Glutamatergic neuron (in vitro differentiated cells): ENCODE measurements at regions not wholly inside any gene's neighbourhood (a gene's known extent, or its start where the extent isn't known, plus 50 kb on each side); places are given as distances from the start of the nearest gene placed in this dataset.
"Not testable (repeated sequence)": the region's sequence is repeated elsewhere in the genome, so short reads cannot be mapped to it uniquely, and the experiment has no call there.

Experiments used
- DNase-seq: peaks from one replicate; pipeline ENCODE4 v3.0.0; 2022
- H3K27ac Mint-ChIP-seq: one replicate; pipeline ENCODE4 v1.8.0; 2020; ENCODE audit warnings: mild to moderate bottlenecking, mixed read lengths, inconsistent platforms; ENCODE audit not compliant: unreplicated experiment
- H3K27me3 Mint-ChIP-seq: one replicate; pipeline ENCODE4 v1.8.0; 2020; ENCODE audit warnings: mild to moderate bottlenecking, moderate library complexity, mixed read lengths, inconsistent platforms; ENCODE audit not compliant: unreplicated experiment
- H3K36me3 Mint-ChIP-seq: one replicate; pipeline ENCODE4 v1.8.0; 2020; ENCODE audit warnings: mild to moderate bottlenecking, mixed read lengths, inconsistent platforms; ENCODE audit not compliant: unreplicated experiment
- H3K4me1 Mint-ChIP-seq: one replicate; pipeline ENCODE4 v1.8.0; 2020; ENCODE audit warnings: mild to moderate bottlenecking, low read depth, mixed read lengths, inconsistent platforms; ENCODE audit not compliant: unreplicated experiment
- H3K4me3 Mint-ChIP-seq: one replicate; pipeline ENCODE4 v1.8.0; 2020; ENCODE audit warnings: mild to moderate bottlenecking, mixed read lengths, inconsistent platforms; ENCODE audit not compliant: unreplicated experiment
- H3K9me3 Mint-ChIP-seq: one replicate; pipeline ENCODE4 v1.8.0; 2020; ENCODE audit warnings: mild to moderate bottlenecking, moderate library complexity, mixed read lengths, inconsistent platforms; ENCODE audit not compliant: unreplicated experiment
- CTCF ChIP-seq: fragments of 200-600 bp; sonication (generic); IDR thresholded peaks from one replicate; pipeline ENCODE4 v1.5.0; 2021; ENCODE audit not compliant: partially characterized antibody, unreplicated experiment

- H3K27ac Mint-ChIP-seq, H3K9me3 Mint-ChIP-seq, H3K4me3 Mint-ChIP-seq, H3K4me1 Mint-ChIP-seq, H3K36me3 Mint-ChIP-seq, H3K27me3 Mint-ChIP-seq, DNase-seq: not testable (repeated sequence)
Measured at GRCh38 chr16:21487956-21488355, 111.4 kb upstream of the METTL9 start.

GRCh38 chr16:21499046-21499445 is 100.3 kb upstream of the METTL9 start:
- not testable (repeated sequence) for H3K4me3 Mint-ChIP-seq, H3K4me1 Mint-ChIP-seq, H3K27ac Mint-ChIP-seq, H3K27me3 Mint-ChIP-seq, H3K9me3 Mint-ChIP-seq, H3K36me3 Mint-ChIP-seq, DNase-seq

GRCh38 chr16:21501223-21501868 is 98.0 kb upstream of the METTL9 start:
- H3K9me3 Mint-ChIP-seq, H3K27ac Mint-ChIP-seq, H3K27me3 Mint-ChIP-seq, H3K4me1 Mint-ChIP-seq, H3K36me3 Mint-ChIP-seq: not testable (repeated sequence)
- H3K4me3 Mint-ChIP-seq, result peak overlapping the region; percentile 84
- peak; percentile 49 for DNase-seq

- TF ChIP-seq CTCF, result no peak
- DNase-seq, result peak; percentile 97
- H3K4me1 Mint-ChIP-seq, result peaks cover 10% of the 10 kb centered on the region
- no peaks in the 10 kb centered on the region for H3K9me3 Mint-ChIP-seq
- H3K4me3 Mint-ChIP-seq, result peak overlapping the region; percentile 75
- H3K27ac Mint-ChIP-seq, result no peak overlapping the region
- no peaks in the 10 kb centered on the region for H3K36me3 Mint-ChIP-seq
- no peaks in the 10 kb centered on the region for H3K27me3 Mint-ChIP-seq
Measured at GRCh38 chr16:21501869-21502667, 97.3 kb upstream of the METTL9 start.

- peaks cover 22% of the 10 kb centered on the region for H3K4me1 Mint-ChIP-seq
- peak overlapping the region; percentile 39 for H3K4me3 Mint-ChIP-seq
- not testable (repeated sequence) for H3K9me3 Mint-ChIP-seq, DNase-seq, H3K27me3 Mint-ChIP-seq, H3K36me3 Mint-ChIP-seq
- H3K27ac Mint-ChIP-seq, result peak overlapping the region; percentile 23
Measured at GRCh38 chr16:21503574-21503920, 95.8 kb upstream of the METTL9 start.

- peaks cover 29% of the 10 kb centered on the region for H3K4me1 Mint-ChIP-seq
- DNase-seq, result peak; percentile 14
- peak overlapping the region; percentile 23 for H3K27ac Mint-ChIP-seq
- not testable (repeated sequence) for H3K36me3 Mint-ChIP-seq, H3K9me3 Mint-ChIP-seq, H3K27me3 Mint-ChIP-seq
- peak overlapping the region; percentile 39 for H3K4me3 Mint-ChIP-seq
Measured at GRCh38 chr16:21503941-21504832, 95.2 kb upstream of the METTL9 start.

GRCh38 chr16:21505751-21506520 is 93.4 kb upstream of the METTL9 start:
- peak; percentile 5 for DNase-seq
- H3K4me3 Mint-ChIP-seq, H3K27ac Mint-ChIP-seq, H3K36me3 Mint-ChIP-seq: not testable (repeated sequence)
- Mint-ChIP-seq H3K27me3 (peaks cover 14% of the 10 kb centered on the region), H3K9me3 (peaks cover 16% of the 10 kb centered on the region), H3K4me1 (peaks cover 43% of the 10 kb centered on the region)

GRCh38 chr16:21506857-21507456 is 92.4 kb upstream of the METTL9 start:
- H3K36me3 Mint-ChIP-seq, result not testable (repeated sequence)
- peaks cover 16% of the 10 kb centered on the region for H3K9me3 Mint-ChIP-seq
- peaks cover 49% of the 10 kb centered on the region for H3K4me1 Mint-ChIP-seq
- peak overlapping the region; percentile 69 for H3K4me3 Mint-ChIP-seq
- peak; percentile 35 for DNase-seq
- H3K27me3 Mint-ChIP-seq, result peaks cover 20% of the 10 kb centered on the region
- peak overlapping the region; percentile 38 for H3K27ac Mint-ChIP-seq

GRCh38 chr16:21507631-21508305 is 91.6 kb upstream of the METTL9 start:
- not testable (repeated sequence) for H3K36me3 Mint-ChIP-seq

More at GRCh38 chr16:21507631-21508305, 91.6 kb upstream of the METTL9 start:
- Mint-ChIP-seq H3K27me3 (peaks cover 22% of the 10 kb centered on the region), H3K4me3 (peak overlapping the region; percentile 69), H3K9me3 (peaks cover 16% of the 10 kb centered on the region), H3K27ac (peak overlapping the region; percentile 80), H3K4me1 (peaks cover 52% of the 10 kb centered on the region)
- DNase-seq, result peak; percentile 19
